BE2C (cell line): ENCODE measurements at regions not wholly inside any gene's neighbourhood (a gene's known extent, or its start where the extent isn't known, plus 50 kb on each side); places are given as distances from the start of the nearest gene placed in this dataset.

ENCODE experiments used
- DNase-seq: peaks from one replicate; pipeline ENCODE4 v3.0.0-alpha.2; 2020
- H3K27me3 ChIP-seq: fragments of 250-450 bp; sonication (Bioruptor Pico); 2 replicates; pipeline ENCODE4 v1.5.1; 2020; ENCODE audit warnings: mild to moderate bottlenecking
- H3K36me3 ChIP-seq: fragments of 250-450 bp; sonication (Bioruptor Pico); 2 replicates; pipeline ENCODE4 v1.5.1; 2020; ENCODE audit warnings: mild to moderate bottlenecking
- H3K4me1 ChIP-seq: fragments of 250-450 bp; sonication (Bioruptor Pico); 2 replicates; pipeline ENCODE4 v1.5.1; 2020
- H3K4me3 ChIP-seq: 2 replicates; pipeline ENCODE4 v1.5.1; 2011; ENCODE audit warnings: low read depth, low read length
- H3K9me3 ChIP-seq: fragments of 250-450 bp; sonication (Bioruptor Pico); 2 replicates; pipeline ENCODE4 v1.5.1; 2020
- CTCF ChIP-seq: IDR thresholded peaks from 2 replicates; pipeline ENCODE4 v1.5.1; 2012; ENCODE audit warnings: mild to moderate bottlenecking, low read depth, low read length

GRCh38 chrX:42902513-42902912 is 124.5 kb upstream of the PPP1R2C start:
- Histone ChIP-seq H3K4me3 (no peak overlapping the region), H3K9me3 (no peaks in the 10 kb centered on the region), H3K4me1 (no peaks in the 10 kb centered on the region), H3K36me3 (no peaks in the 10 kb centered on the region), H3K27me3 (no peaks in the 10 kb centered on the region)
- no peak for TF ChIP-seq CTCF
- DNase-seq: no peak

- Histone ChIP-seq H3K36me3 (no peaks in the 10 kb centered on the region), H3K4me3 (no peak overlapping the region), H3K4me1 (no peaks in the 10 kb centered on the region), H3K9me3 (no peaks in the 10 kb centered on the region), H3K27me3 (no peaks in the 10 kb centered on the region)
- no peak for TF ChIP-seq CTCF
- no peak for DNase-seq
These were observed 142.8 kb upstream of the PPP1R2C start for GRCh38 chrX:42920752-42921151.

GRCh38 chrX:42930071-42930470 is 152.1 kb upstream of the PPP1R2C start:
- Histone ChIP-seq H3K36me3 (no peaks in the 10 kb centered on the region), H3K9me3 (no peaks in the 10 kb centered on the region), H3K4me1 (no peaks in the 10 kb centered on the region), H3K4me3 (no peak overlapping the region), H3K27me3 (no peaks in the 10 kb centered on the region)
- TF ChIP-seq CTCF: no peak
- DNase-seq: no peak

- DNase-seq: no peak
- TF ChIP-seq CTCF: no peak
- no peaks in the 10 kb centered on the region for H3K9me3 ChIP-seq
- no peaks in the 10 kb centered on the region for H3K27me3 ChIP-seq
- H3K36me3 ChIP-seq: no peaks in the 10 kb centered on the region
- no peak overlapping the region for H3K4me3 ChIP-seq
- H3K4me1 ChIP-seq: no peaks in the 10 kb centered on the region
These were observed 153.0 kb upstream of the PPP1R2C start for GRCh38 chrX:42930951-42931350.

GRCh38 chrX:42933187-42933586 is 155.2 kb upstream of the PPP1R2C start:
- Histone ChIP-seq H3K27me3 (no peaks in the 10 kb centered on the region), H3K9me3 (no peaks in the 10 kb centered on the region), H3K4me1 (no peaks in the 10 kb centered on the region), H3K4me3 (no peak overlapping the region), H3K36me3 (no peaks in the 10 kb centered on the region)
- no peak for DNase-seq
- no peak for TF ChIP-seq CTCF

GRCh38 chrX:42934020-42934726 is 156.2 kb upstream of the PPP1R2C start:
- Histone ChIP-seq H3K4me3 (no peak overlapping the region), H3K9me3 (no peaks in the 10 kb centered on the region)
- no peak for TF ChIP-seq CTCF

More at GRCh38 chrX:42934020-42934726, 156.2 kb upstream of the PPP1R2C start:
- no peaks in the 10 kb centered on the region for H3K4me1 ChIP-seq
- H3K27me3 ChIP-seq: no peaks in the 10 kb centered on the region
- no peak for DNase-seq
- H3K36me3 ChIP-seq: no peaks in the 10 kb centered on the region
